Ishikawa (cell line): ENCODE measurements at regions not wholly inside any gene's neighbourhood (a gene's known extent, or its start where the extent isn't known, plus 50 kb on each side); places are given as distances from the start of the nearest gene placed in this dataset.

Experiments
- EGR1 ChIP-seq: IDR thresholded peaks from 2 replicates; pipeline ENCODE4 v1.6.1; 2012
- RAD21 ChIP-seq: IDR thresholded peaks from 2 replicates; pipeline ENCODE4 v1.6.1; 2012; ENCODE audit warnings: low read depth
- TAF1 ChIP-seq: IDR thresholded peaks from 2 replicates; pipeline ENCODE4 v1.6.1; 2012; ENCODE audit warnings: low read depth, mild to moderate bottlenecking
- USF1 ChIP-seq: IDR thresholded peaks from 2 replicates; pipeline ENCODE4 v1.6.1; 2012
- YY1 ChIP-seq: IDR thresholded peaks from 2 replicates; pipeline ENCODE4 v1.6.1; 2012; ENCODE audit warnings: low read depth

- TF ChIP-seq USF1 (no peak), TAF1 (no peak), EGR1 (no peak), RAD21 (no peak), YY1 (no peak)
Observed at GRCh38 chr2:167822690-167823465, 424.5 kb downstream of the STK39 start.
